GM12878 (cell line): ENCODE measurements at regions not wholly inside any gene's neighbourhood (a gene's known extent, or its start where the extent isn't known, plus 50 kb on each side); places are given as distances from the start of the nearest gene placed in this dataset.

Experiments
- ATAC-seq: fragments of 200-7000 bp; cut with Tn5 transposase; 3 replicates; pipeline ENCODE4 v1.9.1; 2020; ENCODE audit warnings: mild to moderate bottlenecking, moderate library complexity
- BruUV-seq: library from RNA; stranded (reverse); fragments of 400-500 nt; replicated peaks from 2 replicates; lab custom pipeline; 2021; lab: Mats Ljungman, UMichigan
- CTCF ChIA-PET: fragments of 300-600 bp; sonication (Branson Sonifier 250); formaldehyde crosslinking; extraction: SDS; loops from one replicate; lab custom pipeline; 2021; ENCODE audit warnings: inconsistent platforms; lab: Yijun Ruan, JAX
- POLR2A ChIA-PET: fragments of 350-600 bp; formaldehyde crosslinking; extraction: SDS; loops from one replicate; lab custom pipeline; 2021; ENCODE audit warnings: inconsistent platforms; lab: Charles Lee
- RAD21 ChIA-PET: fragments of 300-600 bp; sonication (Branson Sonifier 250); formaldehyde crosslinking; loops from one replicate; lab custom pipeline; 2023; ENCODE audit warnings: antibody characterized with exemption; ENCODE audit not compliant: unreplicated experiment; lab: Charles Lee
- SMC1A ChIA-PET: fragments of 300-600 bp; sonication (Branson Sonifier 250); formaldehyde crosslinking; loops from one replicate; lab custom pipeline; 2023; ENCODE audit not compliant: unreplicated experiment, uncharacterized antibody; lab: Charles Lee
- DNase-seq: peaks from one replicate; pipeline ENCODE4 v3.0.0-alpha.2; 2011; ENCODE audit warnings: low read depth, low spot score
- FAIRE-seq: peaks from 3 replicates; lab custom pipeline; 2011; peaks lifted over from hg19 to GRCh38; lab: Jason Lieb, UNC
- H2AFZ ChIP-seq: 2 replicates; pipeline ENCODE4 v1.6.0; 2011; ENCODE audit warnings: low read depth, low read length, control low read depth; ENCODE audit not compliant: control insufficient read depth
- H3K27ac ChIP-seq: 2 replicates; pipeline ENCODE4 v1.5.1; 2011; ENCODE audit warnings: control low read depth; ENCODE audit not compliant: control insufficient read depth, insufficient read depth
- H3K27me3 ChIP-seq, 2 experiments: replicated peaks in 1 of 2; 2 replicates each; pipeline versions ENCODE4 v1.6.0 to v1.6.1; 2011; ENCODE audit warnings: low read length in 1 of 2; ENCODE audit not compliant: control insufficient read depth in 2 of 2, insufficient read depth in 2 of 2
- H3K36me3 ChIP-seq, 2 experiments: 2 replicates each; pipeline ENCODE4 v1.5.1; 2011; ENCODE audit warnings: low read length in 1 of 2; ENCODE audit not compliant: control insufficient read depth in 2 of 2, insufficient read depth in 2 of 2
- H3K4me1 ChIP-seq: 2 replicates; pipeline ENCODE4 v1.6.1; 2011; ENCODE audit warnings: mild to moderate bottlenecking, low read length, moderate library complexity, mixed read lengths; ENCODE audit not compliant: control insufficient read depth, insufficient read depth
- H3K4me2 ChIP-seq: 2 replicates; pipeline ENCODE4 v1.6.0; 2011; ENCODE audit warnings: control low read depth; ENCODE audit not compliant: control insufficient read depth, insufficient read depth
- H3K4me3 ChIP-seq: fragments of 200-600 bp; sonication (generic); 2 replicates; pipeline ENCODE4 v1.5.1; 2016
- H3K79me2 ChIP-seq: 2 replicates; pipeline ENCODE4 v1.6.0; 2011; ENCODE audit warnings: low read length; ENCODE audit not compliant: control insufficient read depth, insufficient read depth
- H3K9ac ChIP-seq: 2 replicates; pipeline ENCODE4 v1.8.0; 2011; ENCODE audit warnings: low read length, control low read depth, mixed read lengths; ENCODE audit not compliant: control insufficient read depth, insufficient read depth
- H3K9me3 ChIP-seq: replicated peaks from 3 replicates; pipeline ENCODE4 v1.5.1; 2011; ENCODE audit warnings: mild to moderate bottlenecking, low read length; ENCODE audit not compliant: control insufficient read depth, insufficient read depth
- H4K20me1 ChIP-seq: 2 replicates; pipeline ENCODE4 v1.6.0; 2011; ENCODE audit not compliant: control insufficient read depth, insufficient read depth
- ATF3 ChIP-seq: IDR thresholded peaks from 2 replicates; pipeline ENCODE4 v1.6.1; 2011; ENCODE audit warnings: low read depth, mild to moderate bottlenecking, low read length, moderate library complexity, borderline replicate concordance; ENCODE audit errors: extremely low read depth
- BCL11A ChIP-seq: IDR thresholded peaks from 2 replicates; pipeline ENCODE4 v1.6.1; 2011; ENCODE audit warnings: low read depth, low read length
- CEBPB ChIP-seq, 2 experiments: fragments of 150-350 bp in 1 of 2; IDR thresholded peaks; 2 replicates each; pipeline ENCODE4 v1.6.1; 2012 to 2014; ENCODE audit warnings: low read depth in 2 of 2, low read length in 2 of 2, borderline replicate concordance in 1 of 2, inconsistent platforms in 1 of 2
- E2F4 ChIP-seq: IDR thresholded peaks from 2 replicates; pipeline ENCODE4 v1.6.1; 2012; ENCODE audit warnings: low read depth, low read length, improper control_type of control experiment
- JUND ChIP-seq: IDR thresholded peaks from 2 replicates; pipeline ENCODE4 v1.6.1; 2012; ENCODE audit warnings: low read depth, mild to moderate bottlenecking, low read length, improper control_type of control experiment, moderate library complexity
- MAX ChIP-seq: IDR thresholded peaks from 2 replicates; pipeline ENCODE4 v1.6.1; 2012; ENCODE audit warnings: low read depth, low read length, improper control_type of control experiment
- MEF2B ChIP-seq: fragments of 450-650 bp; IDR thresholded peaks from 2 replicates; pipeline ENCODE4 v1.6.1; 2018; ENCODE audit warnings: mild to moderate bottlenecking, moderate library complexity; ENCODE audit not compliant: partially characterized antibody, poor library complexity, severe bottlenecking
- NR2C1 ChIP-seq: fragments of 450-650 bp; IDR thresholded peaks from 2 replicates; pipeline ENCODE4 v1.6.1; 2017; ENCODE audit warnings: antibody characterized with exemption, mild to moderate bottlenecking, moderate library complexity
- REST ChIP-seq: IDR thresholded peaks from 2 replicates; pipeline ENCODE4 v1.6.1; 2012; ENCODE audit warnings: mild to moderate bottlenecking, low read depth, low read length
- SMC3 ChIP-seq: IDR thresholded peaks from 2 replicates; pipeline ENCODE4 v1.6.1; 2011; ENCODE audit warnings: low read length, improper control_type of control experiment, borderline replicate concordance
- WRNIP1 ChIP-seq: IDR thresholded peaks from 2 replicates; pipeline ENCODE4 v1.6.1; 2011; ENCODE audit warnings: low read depth, low read length, improper control_type of control experiment, borderline replicate concordance
- ZNF207 ChIP-seq: fragments of 450-650 bp; IDR thresholded peaks from 2 replicates; pipeline ENCODE4 v1.6.1; 2014; ENCODE audit warnings: antibody characterized with exemption, mild to moderate bottlenecking, borderline replicate concordance
- WGBS: methylation state at CpG from one replicate; pipeline ENCODE4 v1.1.6; 2016; ENCODE audit warnings: low lambda C conversion rate; ENCODE audit not compliant: insufficient replicate concordance, insufficient coverage; ENCODE audit errors: missing lambda C conversion rate; 5-methylcytosine and 5-hydroxymethylcytosine counted together
- in situ Hi-C: fragments of 300-500 bp; cut with MboI; formaldehyde crosslinking; loops from 9 replicates; pipeline ENCODE4 v1.14.3; 2018; ENCODE audit warnings: mixed read lengths
- intact Hi-C: fragments of 100-400 bp; cut with micrococcal nuclease; formaldehyde crosslinking; loops from one replicate; pipeline ENCODE4 v1.14.2; 2022; ENCODE audit not compliant: unreplicated experiment

DNA sequence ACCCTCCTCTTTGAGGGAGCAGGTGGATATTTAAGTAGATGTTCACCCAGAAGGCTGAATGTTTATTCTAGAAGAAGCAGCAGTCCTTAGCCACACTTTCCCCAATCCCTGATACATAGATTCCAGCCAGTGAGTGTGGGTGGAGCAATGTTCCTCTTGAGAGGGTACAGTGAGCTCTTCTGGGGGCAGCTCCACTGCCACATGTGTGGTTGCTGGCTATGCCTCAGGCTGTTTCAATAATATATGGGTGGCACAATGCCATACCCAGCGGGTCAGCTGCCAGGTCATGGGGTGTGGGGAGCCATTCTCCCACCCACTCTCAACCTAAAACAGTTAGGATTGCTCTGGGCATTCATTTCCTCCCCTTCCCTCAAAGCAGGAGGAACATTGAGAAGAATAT, 61.6 kb upstream of the DAB2 start (continued):
- TF ChIP-seq E2F4 = no peak
- TF ChIP-seq CEBPB (IDR thresholded peaks at IDR 0.05; ENCODE audit: borderline replicate concordance in 1 of 2, low read depth in 2 of 2, low read length in 2 of 2) = no peak
- no peak for TF ChIP-seq ATF3
- no peak for TF ChIP-seq MEF2B
- no peak for TF ChIP-seq ZNF207

GRCh38 chr5:39485079-39485478, 60.3 kb upstream of the DAB2 start:
- POLR2A ChIA-PET = no interaction called here
- intact Hi-C loops (no loop called here), in situ Hi-C loops (no loop called here)
- Histone ChIP-seq H3K9me3 (no peaks in the 10 kb centered on the region), H3K27ac (no peak overlapping the region), H2AFZ (no peak overlapping the region), H3K4me2 (no peak overlapping the region), H3K9ac (no peak overlapping the region), H3K36me3 (no peaks in the 10 kb centered on the region), H4K20me1 (no peaks in the 10 kb centered on the region), H3K4me1 (no peaks in the 10 kb centered on the region), H3K27me3 (no peaks in the 10 kb centered on the region)
- no TSS peak for BruUV-seq
- ATAC-seq = no peak
- FAIRE-seq = no peak
- RAD21 ChIA-PET = no interaction called here
- no peak for DNase-seq
- CTCF ChIA-PET = no interaction called here
- TF ChIP-seq NR2C1 (no peak), ZNF207 (no peak), REST (no peak), SMC3 (no peak), MAX (no peak), BCL11A (no peak), WRNIP1 (no peak), JUND (no peak)
- TF ChIP-seq, all 136 proteins: peak for 0
- Histone ChIP-seq H3K4me3 (no peak overlapping the region), H3K79me2 (no peaks in the 10 kb centered on the region)
- 48% methylated on average over 2 of the region's 2 CpGs for WGBS
- SMC1A ChIA-PET = no interaction called here
